ENCODE measurements at regions not wholly inside any gene's neighbourhood (a gene's known extent, or its start where the extent isn't known, plus 50 kb on each side); places are given as distances from the start of the nearest gene placed in this dataset.

- TF ChIP-seq CTCF (conservative IDR thresholded peaks at IDR 0.05; ENCODE audit: low read depth, low read length) (no peak), POLR2A (IDR thresholded peaks at IDR 0.05; ENCODE audit: low read depth, low read length) (no peak), RCOR1 (IDR thresholded peaks at IDR 0.05; ENCODE audit: insufficient replicate concordance, low read length) (no peak), RFX5 (IDR thresholded peaks at IDR 0.05; ENCODE audit: low read depth, low read length) (no peak), BHLHE40 (IDR thresholded peaks at IDR 0.05; ENCODE audit: low read depth, low read length) (no peak), SMC3 (IDR thresholded peaks at IDR 0.05; ENCODE audit: low read depth, low read length) (no peak), RAD21 (IDR thresholded peaks at IDR 0.05; ENCODE audit: low read length) (no peak), MAFK (IDR thresholded peaks at IDR 0.05; ENCODE audit: low read depth, low read length) (no peak), FOS (IDR thresholded peaks at IDR 0.05; ENCODE audit: low read depth, low read length) (no peak), NFE2L2 (IDR thresholded peaks at IDR 0.05; ENCODE audit: low read depth, low read length) (no peak), MAZ (IDR thresholded peaks at IDR 0.05; ENCODE audit: borderline replicate concordance, low read depth, low read length) (no peak), CEBPB (IDR thresholded peaks at IDR 0.05; ENCODE audit: low read depth, low read length) (no peak)
Observed at GRCh38 chr1:184310157-184310819, 76.5 kb upstream of the C1orf21 start.
